Cardiac fibroblast (primary cell): ENCODE measurements at regions not wholly inside any gene's neighbourhood (a gene's known extent, or its start where the extent isn't known, plus 50 kb on each side); places are given as distances from the start of the nearest gene placed in this dataset.

Source experiments
- DNase-seq, 2 donors: peaks; one replicate each; pipeline versions ENCODE4 v3.0.0 to v3.0.0-alpha.2; 2010; ENCODE audit warnings: low read depth in 2 of 2
- H3K4me3 ChIP-seq, 2 donors: replicated peaks in 1 of 2; 1 replicate in 1 of 2; 2 replicates in 1 of 2; pipeline ENCODE4 v1.5.1; 2011; ENCODE audit warnings: low read depth in 2 of 2, low read length in 2 of 2, mild to moderate bottlenecking in 2 of 2, moderate library complexity in 1 of 2
- TF ChIP-seq, protein P1 (sequence below): IDR thresholded peaks from one replicate; pipeline ENCODE4 v1.5.1; 2011; ENCODE audit warnings: low read depth, mild to moderate bottlenecking, low read length, inconsistent platforms

DNA sequence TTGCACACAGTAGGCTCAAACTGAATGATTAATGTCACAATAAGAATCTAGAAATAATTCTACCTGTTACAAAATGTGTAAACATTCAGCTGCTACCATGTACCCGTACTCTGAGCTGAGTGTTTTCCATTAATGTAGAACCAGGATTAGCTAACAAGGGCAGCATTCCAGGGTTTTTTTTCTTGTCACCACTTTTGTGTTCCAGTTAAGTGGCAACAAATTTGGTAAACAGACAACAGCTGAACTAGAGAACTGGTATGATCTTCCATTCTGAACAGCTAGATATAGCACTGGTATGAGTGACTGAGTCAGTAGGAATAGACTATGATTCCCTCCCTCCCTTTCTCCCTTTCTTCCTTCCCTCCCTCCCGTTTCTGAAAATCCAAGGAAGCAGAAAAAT lies 229.4 kb downstream of the CD47 start:
- no peak overlapping the region for H3K4me3 ChIP-seq
- TF ChIP-seq, protein P1, sequence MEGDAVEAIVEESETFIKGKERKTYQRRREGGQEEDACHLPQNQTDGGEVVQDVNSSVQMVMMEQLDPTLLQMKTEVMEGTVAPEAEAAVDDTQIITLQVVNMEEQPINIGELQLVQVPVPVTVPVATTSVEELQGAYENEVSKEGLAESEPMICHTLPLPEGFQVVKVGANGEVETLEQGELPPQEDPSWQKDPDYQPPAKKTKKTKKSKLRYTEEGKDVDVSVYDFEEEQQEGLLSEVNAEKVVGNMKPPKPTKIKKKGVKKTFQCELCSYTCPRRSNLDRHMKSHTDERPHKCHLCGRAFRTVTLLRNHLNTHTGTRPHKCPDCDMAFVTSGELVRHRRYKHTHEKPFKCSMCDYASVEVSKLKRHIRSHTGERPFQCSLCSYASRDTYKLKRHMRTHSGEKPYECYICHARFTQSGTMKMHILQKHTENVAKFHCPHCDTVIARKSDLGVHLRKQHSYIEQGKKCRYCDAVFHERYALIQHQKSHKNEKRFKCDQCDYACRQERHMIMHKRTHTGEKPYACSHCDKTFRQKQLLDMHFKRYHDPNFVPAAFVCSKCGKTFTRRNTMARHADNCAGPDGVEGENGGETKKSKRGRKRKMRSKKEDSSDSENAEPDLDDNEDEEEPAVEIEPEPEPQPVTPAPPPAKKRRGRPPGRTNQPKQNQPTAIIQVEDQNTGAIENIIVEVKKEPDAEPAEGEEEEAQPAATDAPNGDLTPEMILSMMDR: no peak
- no peak for DNase-seq
